HEK293 (cell line): ENCODE measurements at regions not wholly inside any gene's neighbourhood (a gene's known extent, or its start where the extent isn't known, plus 50 kb on each side); places are given as distances from the start of the nearest gene placed in this dataset.

Experiments
- CTCF ChIA-PET: fragments of 350-600 bp; formaldehyde crosslinking; extraction: SDS; loops from one replicate; lab custom pipeline; 2021; ENCODE audit warnings: antibody characterized with exemption; lab: Yijun Ruan, JAX
- POLR2A ChIA-PET: fragments of 300-600 bp; formaldehyde crosslinking; extraction: SDS; loops from one replicate; lab custom pipeline; 2020; ENCODE audit warnings: antibody characterized with exemption, inconsistent platforms; lab: Yijun Ruan, JAX
- H3K27ac ChIP-seq: fragments of 200-500 bp; sonication (Bioruptor generic); 2 replicates; pipeline ENCODE4 v1.5.1; 2014; ENCODE audit warnings: low read depth, low read length, control low read depth, inconsistent platforms; ENCODE audit errors: extremely low read depth
- H3K36me3 ChIP-seq, 2 experiments: fragments of 200-500 bp in 1 of 2; sonication (Bioruptor generic) in 1 of 2; 1 replicate in 1 of 2; 2 replicates in 1 of 2; pipeline ENCODE4 v1.5.1; 2014 to 2017; ENCODE audit warnings: inconsistent platforms in 2 of 2, low read length in 2 of 2; ENCODE audit not compliant: control insufficient read depth in 2 of 2, insufficient read depth in 1 of 2
- H3K4me1 ChIP-seq: fragments of 200-500 bp; sonication (Bioruptor generic); 2 replicates; pipeline ENCODE4 v1.5.1; 2014; ENCODE audit warnings: mild to moderate bottlenecking, low read length, inconsistent platforms; ENCODE audit not compliant: control insufficient read depth, insufficient read depth
- H3K4me3 ChIP-seq: 2 replicates; pipeline ENCODE4 v1.5.1; 2011; ENCODE audit warnings: low read depth, mild to moderate bottlenecking, control low read depth, low read length, moderate library complexity
- H3K9me3 ChIP-seq: fragments of 200-500 bp; sonication (Bioruptor generic); 2 replicates; pipeline ENCODE4 v1.5.1; 2014; ENCODE audit warnings: low read depth, low read length, inconsistent platforms; ENCODE audit not compliant: control insufficient read depth, insufficient read depth
- AEBP2 ChIP-seq: fragments of 450-650 bp; formaldehyde crosslinking; IDR thresholded peaks from 2 replicates; pipeline ENCODE4 v1.5.1; 2016; ENCODE audit warnings: missing biosample characterization, missing genetic modification characterization, borderline replicate concordance
- ATF2 ChIP-seq: fragments of 450-650 bp; formaldehyde crosslinking; IDR thresholded peaks from 2 replicates; pipeline ENCODE4 v1.5.1; 2016; ENCODE audit warnings: missing biosample characterization, missing genetic modification characterization, low read depth
- HOXD13 ChIP-seq: sonication (generic); formaldehyde crosslinking; IDR thresholded peaks from 2 replicates; pipeline ENCODE4 v1.8.0; 2022; ENCODE audit warnings: missing genetic modification reagents, borderline replicate concordance
- KLF16 ChIP-seq: fragments of 450-650 bp; formaldehyde crosslinking; IDR thresholded peaks from 2 replicates; pipeline ENCODE4 v1.5.1; 2017; ENCODE audit warnings: missing biosample characterization, missing genetic modification characterization
- KLF9 ChIP-seq: fragments of 450-650 bp; formaldehyde crosslinking; IDR thresholded peaks from 2 replicates; pipeline ENCODE4 v1.5.1; 2016; ENCODE audit warnings: missing biosample characterization, missing genetic modification characterization, low read depth
- MYNN ChIP-seq: fragments of 450-650 bp; formaldehyde crosslinking; IDR thresholded peaks from 2 replicates; pipeline ENCODE4 v1.5.1; 2016; ENCODE audit warnings: missing biosample characterization, missing genetic modification characterization, borderline replicate concordance
- ZEB2 ChIP-seq: fragments of 450-650 bp; formaldehyde crosslinking; IDR thresholded peaks from 2 replicates; pipeline ENCODE4 v1.5.1; 2016; ENCODE audit warnings: missing biosample characterization, missing genetic modification characterization
- ZIC2 ChIP-seq: fragments of 450-650 bp; formaldehyde crosslinking; IDR thresholded peaks from 2 replicates; pipeline ENCODE4 v1.5.1; 2016; ENCODE audit warnings: missing biosample characterization, missing genetic modification characterization
- ZNF140 ChIP-seq: fragments of 450-650 bp; formaldehyde crosslinking; IDR thresholded peaks from 2 replicates; pipeline ENCODE4 v1.5.1; 2016; ENCODE audit warnings: missing biosample characterization, missing genetic modification characterization
- ZNF155 ChIP-seq: fragments of 450-650 bp; formaldehyde crosslinking; IDR thresholded peaks from 2 replicates; pipeline ENCODE4 v1.5.1; 2016; ENCODE audit warnings: missing biosample characterization, missing genetic modification characterization
- ZNF157 ChIP-seq: fragments of 450-650 bp; formaldehyde crosslinking; IDR thresholded peaks from 2 replicates; pipeline ENCODE4 v1.5.1; 2016; ENCODE audit warnings: missing biosample characterization, missing genetic modification characterization
- ZNF16 ChIP-seq: fragments of 450-650 bp; formaldehyde crosslinking; IDR thresholded peaks from 2 replicates; pipeline ENCODE4 v1.5.1; 2016; ENCODE audit warnings: low read depth, missing biosample characterization, missing genetic modification characterization
- ZNF266 ChIP-seq: fragments of 450-650 bp; formaldehyde crosslinking; IDR thresholded peaks from 2 replicates; pipeline ENCODE4 v1.5.1; 2016; ENCODE audit warnings: missing biosample characterization, missing genetic modification characterization, low read depth
- ZNF274 ChIP-seq, 2 experiments: fragments of 200-500 bp in 1 of 2; fragments of 450-650 bp in 1 of 2; sonication (Bioruptor generic) in 1 of 2; formaldehyde crosslinking in 1 of 2; IDR thresholded peaks; 2 replicates each; pipeline versions ENCODE4 v1.5.1 to v1.6.1; 2014 to 2016; ENCODE audit warnings: borderline replicate concordance in 1 of 2, inconsistent platforms in 1 of 2, low read length in 1 of 2, missing biosample characterization in 1 of 2, missing genetic modification characterization in 1 of 2
- ZNF433 ChIP-seq: fragments of 450-650 bp; formaldehyde crosslinking; IDR thresholded peaks from 2 replicates; pipeline ENCODE4 v1.5.1; 2016; ENCODE audit warnings: missing biosample characterization, missing genetic modification characterization, low read depth
- ZNF473 ChIP-seq: fragments of 450-650 bp; formaldehyde crosslinking; IDR thresholded peaks from 2 replicates; pipeline ENCODE4 v1.5.1; 2017; ENCODE audit warnings: missing biosample characterization, missing genetic modification characterization
- ZNF544 ChIP-seq: fragments of 450-650 bp; formaldehyde crosslinking; IDR thresholded peaks from 2 replicates; pipeline ENCODE4 v1.5.0; 2017; ENCODE audit warnings: missing biosample characterization, missing genetic modification characterization
- ZNF558 ChIP-seq: fragments of 450-650 bp; formaldehyde crosslinking; IDR thresholded peaks from 2 replicates; pipeline ENCODE4 v1.5.1; 2016; ENCODE audit warnings: missing biosample characterization, missing genetic modification characterization
- ZNF560 ChIP-seq: fragments of 450-650 bp; formaldehyde crosslinking; IDR thresholded peaks from 2 replicates; pipeline ENCODE4 v1.5.1; 2017; ENCODE audit warnings: missing biosample characterization, missing genetic modification characterization, borderline replicate concordance
- ZNF600 ChIP-seq: fragments of 450-650 bp; formaldehyde crosslinking; IDR thresholded peaks from 2 replicates; pipeline ENCODE4 v1.5.1; 2016; ENCODE audit warnings: missing biosample characterization, missing genetic modification characterization
- ZNF658 ChIP-seq: fragments of 450-650 bp; formaldehyde crosslinking; IDR thresholded peaks from 2 replicates; pipeline ENCODE4; 2016; ENCODE audit warnings: missing biosample characterization, missing genetic modification characterization
- ZNF777 ChIP-seq: fragments of 450-650 bp; formaldehyde crosslinking; IDR thresholded peaks from 2 replicates; pipeline ENCODE4 v1.5.1; 2017; ENCODE audit warnings: missing biosample characterization, missing genetic modification characterization, borderline replicate concordance
- TF ChIP-seq, protein P1 (sequence below): fragments of 450-650 bp; formaldehyde crosslinking; IDR thresholded peaks from 2 replicates; pipeline ENCODE4 v1.5.1; 2016; ENCODE audit warnings: missing biosample characterization, missing genetic modification characterization
- TF ChIP-seq, protein P2 (sequence below): fragments of 450-650 bp; formaldehyde crosslinking; IDR thresholded peaks from 2 replicates; pipeline ENCODE4 v1.5.1; 2016; ENCODE audit warnings: missing biosample characterization, missing genetic modification characterization
- TF ChIP-seq, protein P3 (sequence below): fragments of 450-650 bp; formaldehyde crosslinking; IDR thresholded peaks from 2 replicates; pipeline ENCODE4 v1.5.1; 2016; ENCODE audit warnings: missing biosample characterization, missing genetic modification characterization
- TF ChIP-seq, protein P4 (sequence below): fragments of 450-650 bp; formaldehyde crosslinking; IDR thresholded peaks from 2 replicates; pipeline ENCODE4 v1.5.1; 2016; ENCODE audit warnings: missing biosample characterization, missing genetic modification characterization

DNA sequence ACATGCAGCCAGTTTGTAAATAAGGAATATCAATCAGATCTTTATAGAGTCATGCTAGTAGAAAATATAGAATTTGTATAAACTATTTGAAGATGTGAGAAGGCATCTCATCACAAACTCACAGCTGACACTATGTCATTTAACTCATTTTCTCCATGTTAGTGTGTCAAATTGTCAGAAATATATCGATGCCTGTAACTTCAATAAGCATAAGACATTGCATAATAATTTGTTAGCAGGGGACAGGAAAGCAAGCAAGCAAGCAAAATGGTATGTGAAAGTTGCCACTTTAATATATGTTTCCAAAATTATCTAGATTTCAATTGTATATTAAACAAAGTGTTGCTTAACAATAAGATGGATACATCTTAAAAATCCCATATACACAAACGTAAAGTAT lies 571.0 kb downstream of the ARL4A start (continued):
- TF ChIP-seq AEBP2 (tag by site-specific recombination): no peak
- TF ChIP-seq HOXD13 (CRISPR knock-in tag): no peak
- TF ChIP-seq ZNF473: no peak
- TF ChIP-seq ZNF558 (tag by site-specific recombination): no peak
- no peak for TF ChIP-seq ZEB2 (tag by site-specific recombination)
- no peak for TF ChIP-seq ZNF140 (tag by site-specific recombination)
- no peak for TF ChIP-seq ZNF600
- no peak for TF ChIP-seq ZNF777 (tag by site-specific recombination)
- TF ChIP-seq, protein P1, sequence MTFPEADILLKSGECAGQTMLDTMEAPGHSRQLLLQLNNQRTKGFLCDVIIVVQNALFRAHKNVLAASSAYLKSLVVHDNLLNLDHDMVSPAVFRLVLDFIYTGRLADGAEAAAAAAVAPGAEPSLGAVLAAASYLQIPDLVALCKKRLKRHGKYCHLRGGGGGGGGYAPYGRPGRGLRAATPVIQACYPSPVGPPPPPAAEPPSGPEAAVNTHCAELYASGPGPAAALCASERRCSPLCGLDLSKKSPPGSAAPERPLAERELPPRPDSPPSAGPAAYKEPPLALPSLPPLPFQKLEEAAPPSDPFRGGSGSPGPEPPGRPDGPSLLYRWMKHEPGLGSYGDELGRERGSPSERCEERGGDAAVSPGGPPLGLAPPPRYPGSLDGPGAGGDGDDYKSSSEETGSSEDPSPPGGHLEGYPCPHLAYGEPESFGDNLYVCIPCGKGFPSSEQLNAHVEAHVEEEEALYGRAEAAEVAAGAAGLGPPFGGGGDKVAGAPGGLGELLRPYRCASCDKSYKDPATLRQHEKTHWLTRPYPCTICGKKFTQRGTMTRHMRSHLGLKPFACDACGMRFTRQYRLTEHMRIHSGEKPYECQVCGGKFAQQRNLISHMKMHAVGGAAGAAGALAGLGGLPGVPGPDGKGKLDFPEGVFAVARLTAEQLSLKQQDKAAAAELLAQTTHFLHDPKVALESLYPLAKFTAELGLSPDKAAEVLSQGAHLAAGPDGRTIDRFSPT (tag by site-specific recombination): no peak
- TF ChIP-seq, all 188 proteins: peak for 0

DNA sequence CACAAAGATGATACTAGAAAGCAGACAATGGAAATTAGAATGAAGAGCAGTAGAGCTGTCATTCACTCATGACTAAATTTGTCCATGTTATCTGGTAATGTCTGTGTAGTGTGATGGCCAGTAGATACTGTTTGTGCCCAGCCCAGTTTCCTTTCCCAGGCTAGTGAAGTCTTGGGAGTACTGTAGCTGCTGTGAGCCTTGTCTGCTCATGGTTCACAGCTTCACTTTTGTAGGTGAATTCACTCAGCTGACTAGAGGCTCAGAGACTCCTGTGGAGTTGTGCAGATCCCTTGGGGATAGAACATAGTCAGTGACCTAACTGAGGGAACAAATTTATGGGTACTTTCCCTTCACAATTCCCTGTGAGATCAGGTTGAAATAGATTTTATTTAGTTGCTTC lies 572.5 kb downstream of the ARL4A start:
- CTCF ChIA-PET: interaction anchor here (0.5 to 5.1 kb wide), 7 partner anchors 9 to 753 kb away, joined by 3 to 25 read pairs (median 4); partner anchors contain the start of gene ARL4A
- POLR2A ChIA-PET: no interaction called here
- H3K36me3 ChIP-seq: no peaks in the 10 kb centered on the region
- no peak for TF ChIP-seq ZIC2 (tag by site-specific recombination)
- TF ChIP-seq ZNF266 (tag by site-specific recombination): no peak
- no peak for TF ChIP-seq ZNF658 (tag by site-specific recombination)
- TF ChIP-seq ZNF274 (IDR thresholded peaks at IDR 0.05; ENCODE audit: low read length): no peak
- TF ChIP-seq ZNF274 (tag by site-specific recombination; IDR thresholded peaks at IDR 0.05; ENCODE audit: borderline replicate concordance): no peak
- TF ChIP-seq, protein P2, sequence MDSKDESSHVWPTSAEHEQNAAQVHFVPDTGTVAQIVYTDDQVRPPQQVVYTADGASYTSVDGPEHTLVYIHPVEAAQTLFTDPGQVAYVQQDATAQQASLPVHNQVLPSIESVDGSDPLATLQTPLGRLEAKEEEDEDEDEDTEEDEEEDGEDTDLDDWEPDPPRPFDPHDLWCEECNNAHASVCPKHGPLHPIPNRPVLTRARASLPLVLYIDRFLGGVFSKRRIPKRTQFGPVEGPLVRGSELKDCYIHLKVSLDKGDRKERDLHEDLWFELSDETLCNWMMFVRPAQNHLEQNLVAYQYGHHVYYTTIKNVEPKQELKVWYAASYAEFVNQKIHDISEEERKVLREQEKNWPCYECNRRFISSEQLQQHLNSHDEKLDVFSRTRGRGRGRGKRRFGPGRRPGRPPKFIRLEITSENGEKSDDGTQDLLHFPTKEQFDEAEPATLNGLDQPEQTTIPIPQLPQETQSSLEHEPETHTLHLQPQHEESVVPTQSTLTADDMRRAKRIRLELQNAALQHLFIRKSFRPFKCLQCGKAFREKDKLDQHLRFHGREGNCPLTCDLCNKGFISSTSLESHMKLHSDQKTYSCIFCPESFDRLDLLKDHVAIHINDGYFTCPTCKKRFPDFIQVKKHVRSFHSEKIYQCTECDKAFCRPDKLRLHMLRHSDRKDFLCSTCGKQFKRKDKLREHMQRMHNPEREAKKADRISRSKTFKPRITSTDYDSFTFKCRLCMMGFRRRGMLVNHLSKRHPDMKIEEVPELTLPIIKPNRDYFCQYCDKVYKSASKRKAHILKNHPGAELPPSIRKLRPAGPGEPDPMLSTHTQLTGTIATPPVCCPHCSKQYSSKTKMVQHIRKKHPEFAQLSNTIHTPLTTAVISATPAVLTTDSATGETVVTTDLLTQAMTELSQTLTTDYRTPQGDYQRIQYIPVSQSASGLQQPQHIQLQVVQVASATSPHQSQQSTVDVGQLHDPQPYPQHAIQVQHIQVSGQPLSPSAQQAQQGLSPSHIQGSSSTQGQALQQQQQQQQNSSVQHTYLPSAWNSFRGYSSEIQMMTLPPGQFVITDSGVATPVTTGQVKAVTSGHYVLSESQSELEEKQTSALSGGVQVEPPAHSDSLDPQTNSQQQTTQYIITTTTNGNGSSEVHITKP (tag by site-specific recombination): no peak
- no peak for TF ChIP-seq ZNF560
- no peak for TF ChIP-seq MYNN (tag by site-specific recombination)
- TF ChIP-seq ZNF544: no peak
- TF ChIP-seq ZNF155 (tag by site-specific recombination): no peak
- TF ChIP-seq ZNF473: no peak
- TF ChIP-seq KLF9 (tag by site-specific recombination): no peak
- TF ChIP-seq ZNF16: no peak
- no peak for TF ChIP-seq KLF16 (tag by site-specific recombination)
- no peak for TF ChIP-seq ZNF157 (tag by site-specific recombination)
- TF ChIP-seq, protein P3, sequence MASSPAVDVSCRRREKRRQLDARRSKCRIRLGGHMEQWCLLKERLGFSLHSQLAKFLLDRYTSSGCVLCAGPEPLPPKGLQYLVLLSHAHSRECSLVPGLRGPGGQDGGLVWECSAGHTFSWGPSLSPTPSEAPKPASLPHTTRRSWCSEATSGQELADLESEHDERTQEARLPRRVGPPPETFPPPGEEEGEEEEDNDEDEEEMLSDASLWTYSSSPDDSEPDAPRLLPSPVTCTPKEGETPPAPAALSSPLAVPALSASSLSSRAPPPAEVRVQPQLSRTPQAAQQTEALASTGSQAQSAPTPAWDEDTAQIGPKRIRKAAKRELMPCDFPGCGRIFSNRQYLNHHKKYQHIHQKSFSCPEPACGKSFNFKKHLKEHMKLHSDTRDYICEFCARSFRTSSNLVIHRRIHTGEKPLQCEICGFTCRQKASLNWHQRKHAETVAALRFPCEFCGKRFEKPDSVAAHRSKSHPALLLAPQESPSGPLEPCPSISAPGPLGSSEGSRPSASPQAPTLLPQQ (tag by site-specific recombination): no peak
- no peak for TF ChIP-seq ZNF433 (tag by site-specific recombination)
- TF ChIP-seq, protein P4, sequence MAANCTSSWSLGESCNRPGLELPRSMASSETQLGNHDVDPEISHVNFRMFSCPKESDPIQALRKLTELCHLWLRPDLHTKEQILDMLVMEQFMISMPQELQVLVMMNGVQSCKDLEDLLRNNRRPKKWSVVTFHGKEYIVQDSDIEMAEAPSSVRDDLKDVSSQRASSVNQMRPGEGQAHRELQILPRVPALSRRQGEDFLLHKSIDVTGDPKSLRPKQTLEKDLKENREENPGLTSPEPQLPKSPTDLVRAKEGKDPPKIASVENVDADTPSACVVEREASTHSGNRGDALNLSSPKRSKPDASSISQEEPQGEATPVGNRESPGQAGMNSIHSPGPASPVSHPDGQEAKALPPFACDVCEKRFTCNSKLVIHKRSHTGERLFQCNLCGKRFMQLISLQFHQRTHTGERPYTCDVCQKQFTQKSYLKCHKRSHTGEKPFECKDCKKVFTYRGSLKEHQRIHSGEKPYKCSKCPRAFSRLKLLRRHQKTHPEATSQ (tag by site-specific recombination): no peak
- TF ChIP-seq ATF2: no peak

More for the DNA sequence above, 572.5 kb downstream of the ARL4A start:
- no peaks in the 10 kb centered on the region for H3K9me3 ChIP-seq
- no peak overlapping the region for H3K4me3 ChIP-seq
- H3K27ac ChIP-seq: no peak overlapping the region
- no peaks in the 10 kb centered on the region for H3K4me1 ChIP-seq
